NCI-H2227 (cell line): ENCODE measurements at regions not wholly inside any gene's neighbourhood (a gene's known extent, or its start where the extent isn't known, plus 50 kb on each side); places are given as distances from the start of the nearest gene placed in this dataset.
"Not testable (repeated sequence)": the region's sequence is repeated elsewhere in the genome, so short reads cannot be mapped to it uniquely, and the experiment has no call there.

ENCODE experiments used
- DNase-seq: peaks from one replicate; lab custom pipeline; 2025; ENCODE audit not compliant: unreplicated experiment; lab: John Stamatoyannopoulos, UW

GRCh38 chr12:65673156-65673690 lies 151.1 kb upstream of the HMGA2 start:
- no peak for DNase-seq

DNA sequence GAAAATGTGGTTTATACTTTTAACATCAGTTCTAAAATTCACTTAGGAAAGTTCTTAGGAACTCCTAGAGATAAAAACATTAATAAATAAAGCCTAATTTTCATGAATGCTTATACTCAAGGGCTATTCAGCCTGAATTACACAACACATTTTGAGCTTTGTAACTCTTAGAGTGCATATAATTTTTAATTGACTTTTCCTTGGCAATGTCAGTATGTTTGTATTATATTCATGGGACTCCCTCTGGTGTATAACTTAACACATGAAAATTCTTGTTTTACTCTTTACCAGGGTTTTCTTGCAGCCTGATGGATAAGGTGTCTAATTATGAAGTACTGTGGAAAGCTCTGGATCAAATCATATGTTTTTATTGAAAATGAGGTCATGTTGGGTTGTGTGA lies 150.6 kb upstream of the HMGA2 start:
- no peak for DNase-seq

DNA sequence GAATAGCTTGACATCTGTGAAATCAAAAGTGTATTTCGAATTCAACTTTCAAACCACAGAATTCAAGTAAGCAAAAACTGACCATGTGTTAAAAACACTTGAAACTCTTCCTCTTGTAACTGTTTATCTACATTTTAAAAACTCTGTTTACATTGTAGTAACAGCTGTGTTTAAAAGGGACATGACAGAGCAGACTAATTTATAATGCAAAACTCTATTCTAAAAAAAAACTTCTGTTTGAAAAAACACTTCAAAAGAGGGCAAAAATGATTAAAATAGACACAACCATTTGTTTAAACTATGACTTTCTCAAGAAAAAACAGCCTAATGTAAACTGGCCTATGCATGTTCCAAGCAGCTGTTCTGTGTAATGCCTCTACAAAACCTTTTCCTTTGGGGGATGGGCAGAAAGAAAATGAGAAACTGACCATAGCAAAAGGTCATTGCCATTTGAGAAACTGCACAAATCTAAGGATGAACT lies 149.1 kb upstream of the HMGA2 start:
- no peak for DNase-seq

GRCh38 chr12:65678172-65678571 lies 146.1 kb upstream of the HMGA2 start:
- DNase-seq: not testable (repeated sequence)

GRCh38 chr12:65681226-65681625 lies 143.1 kb upstream of the HMGA2 start:
- no peak for DNase-seq

DNA sequence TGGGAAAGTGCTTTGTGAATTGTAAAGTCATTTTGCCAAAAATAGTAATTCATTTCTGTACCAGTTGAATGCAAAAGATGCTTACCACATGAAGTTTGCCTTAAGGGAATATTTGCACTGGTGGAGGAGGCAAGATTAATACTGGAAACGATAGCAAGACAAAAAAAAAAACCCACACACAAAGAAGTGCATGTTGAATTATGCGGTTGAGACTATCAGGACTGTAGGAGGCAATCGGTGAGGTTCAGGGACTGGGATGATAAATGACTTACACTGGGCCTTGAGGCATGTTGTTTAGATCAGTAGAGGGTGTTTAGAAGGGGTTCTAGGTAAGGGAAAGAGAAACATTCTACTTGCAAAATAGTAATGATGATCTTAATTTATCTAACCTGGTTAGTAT lies 142.2 kb upstream of the HMGA2 start:
- DNase-seq: no peak

DNA sequence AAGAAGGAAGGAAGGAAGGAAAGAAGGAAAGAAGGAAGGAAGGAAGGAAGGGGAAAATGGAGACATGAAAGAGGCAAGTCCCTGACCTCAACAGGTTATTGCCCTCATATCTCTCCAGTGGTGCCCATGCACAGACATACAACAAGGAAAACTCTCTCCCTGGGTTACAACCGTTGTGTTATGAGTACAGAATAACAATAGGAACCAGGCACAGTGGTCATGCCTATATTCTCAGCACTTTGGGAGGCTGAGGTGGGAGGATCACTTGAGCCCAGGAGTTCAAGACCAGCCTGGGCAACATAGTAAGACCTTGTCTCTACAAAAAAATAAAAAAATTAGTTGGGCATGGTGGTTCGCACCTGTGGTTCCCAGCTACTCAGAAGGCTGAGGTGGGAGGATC lies 139.4 kb upstream of the HMGA2 start:
- DNase-seq: no peak

DNA sequence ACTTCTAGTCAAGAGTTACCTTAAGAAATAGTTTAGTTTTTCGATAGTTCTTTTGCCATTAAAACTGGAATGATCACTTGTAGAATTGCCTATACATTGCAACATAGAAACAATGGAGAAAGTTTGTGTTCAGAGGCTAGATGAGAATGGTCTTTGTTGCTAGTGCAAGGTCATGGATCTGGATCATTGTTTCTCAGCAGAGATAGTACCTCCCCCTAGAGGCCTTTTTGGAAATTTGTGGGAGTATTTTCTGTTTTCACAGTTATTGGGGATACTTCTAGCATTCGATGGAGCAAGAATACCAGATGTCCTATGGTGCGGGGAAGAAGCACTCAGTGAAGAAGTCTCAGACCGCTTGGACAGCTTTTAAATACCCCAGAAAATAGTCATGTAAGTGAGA lies 138.8 kb upstream of the HMGA2 start:
- no peak for DNase-seq

GRCh38 chr12:65689508-65689907 lies 134.8 kb upstream of the HMGA2 start:
- no peak for DNase-seq

DNA sequence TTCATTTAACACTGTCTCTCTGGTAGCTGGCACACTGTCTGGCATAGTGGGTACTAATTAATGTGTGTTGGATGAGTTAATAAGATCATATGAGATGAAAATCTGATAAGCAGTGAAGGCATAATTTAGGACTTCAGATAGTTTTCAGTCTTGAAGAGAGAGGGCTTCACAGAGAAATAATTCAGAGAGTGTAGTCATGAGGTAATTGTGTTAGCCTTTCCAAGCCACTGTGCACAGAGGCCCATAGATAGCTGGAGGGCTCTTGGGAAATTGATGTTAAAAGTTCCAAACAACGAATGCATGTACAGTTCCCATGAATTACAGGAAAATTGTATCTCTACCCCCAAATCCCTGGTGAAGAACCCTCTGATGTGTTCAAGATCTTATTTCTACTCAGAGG lies 133.8 kb upstream of the HMGA2 start:
- no peak for DNase-seq

DNA sequence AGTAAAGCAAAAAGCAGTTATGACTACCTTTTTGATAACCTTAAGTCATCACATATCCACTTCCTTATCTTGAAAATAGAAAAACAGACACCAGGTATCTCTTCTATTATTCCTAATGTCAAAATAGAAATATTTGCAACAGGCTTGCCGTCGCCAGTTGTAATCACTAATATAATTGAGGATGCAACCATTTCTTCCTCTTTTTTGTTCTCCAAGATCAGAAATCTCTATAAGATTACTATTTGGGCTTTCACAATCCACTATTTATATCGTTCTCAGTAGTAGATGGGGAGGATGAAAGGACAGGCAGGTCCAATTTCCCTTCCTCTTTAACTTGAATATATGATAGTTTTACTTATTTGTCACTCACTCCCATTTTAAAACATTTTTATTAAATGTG lies 130.2 kb upstream of the HMGA2 start:
- DNase-seq: no peak

DNA sequence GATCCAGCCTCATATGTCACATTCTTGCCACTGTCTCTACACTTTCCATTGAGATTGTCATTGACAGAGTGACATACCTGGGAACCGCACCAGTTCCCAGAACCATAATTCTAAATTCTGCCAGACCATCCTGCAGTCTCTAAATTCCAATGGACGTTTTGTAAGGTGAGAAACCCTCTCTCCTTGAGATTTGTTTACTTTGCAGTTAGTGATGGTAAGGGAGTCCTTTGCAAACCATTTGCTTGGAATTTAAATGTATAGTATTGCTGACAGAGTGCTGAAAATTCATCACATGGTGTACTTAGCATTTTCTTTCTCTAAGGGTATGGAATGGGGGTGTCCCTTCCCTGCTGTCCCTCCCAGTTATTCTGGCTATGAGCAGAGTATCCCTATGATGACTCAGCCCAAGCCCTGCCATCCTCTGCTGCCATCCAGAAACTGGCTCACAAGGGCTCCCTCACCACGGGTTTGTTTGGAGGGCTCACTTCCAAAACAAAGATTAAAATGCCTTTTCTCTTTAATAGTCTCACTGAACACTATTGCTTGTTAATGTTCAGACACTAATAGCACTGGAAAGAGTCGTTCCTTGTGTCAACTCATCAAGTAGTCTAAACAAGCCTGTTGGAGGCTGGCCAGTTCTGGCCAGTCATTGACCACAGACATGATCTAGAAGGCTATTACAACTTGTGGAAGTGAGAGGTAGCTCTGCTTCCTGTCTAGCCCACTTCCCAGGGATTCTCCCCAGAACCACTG lies 129.0 kb upstream of the HMGA2 start:
- no peak for DNase-seq

GRCh38 chr12:65696227-65696626 lies 128.1 kb upstream of the HMGA2 start:
- DNase-seq: no peak

- DNase-seq: no peak
Observed at GRCh38 chr12:65699251-65699650, 125.0 kb upstream of the HMGA2 start.

- no peak for DNase-seq
Observed at GRCh38 chr12:65703176-65703575, 121.1 kb upstream of the HMGA2 start.

DNA sequence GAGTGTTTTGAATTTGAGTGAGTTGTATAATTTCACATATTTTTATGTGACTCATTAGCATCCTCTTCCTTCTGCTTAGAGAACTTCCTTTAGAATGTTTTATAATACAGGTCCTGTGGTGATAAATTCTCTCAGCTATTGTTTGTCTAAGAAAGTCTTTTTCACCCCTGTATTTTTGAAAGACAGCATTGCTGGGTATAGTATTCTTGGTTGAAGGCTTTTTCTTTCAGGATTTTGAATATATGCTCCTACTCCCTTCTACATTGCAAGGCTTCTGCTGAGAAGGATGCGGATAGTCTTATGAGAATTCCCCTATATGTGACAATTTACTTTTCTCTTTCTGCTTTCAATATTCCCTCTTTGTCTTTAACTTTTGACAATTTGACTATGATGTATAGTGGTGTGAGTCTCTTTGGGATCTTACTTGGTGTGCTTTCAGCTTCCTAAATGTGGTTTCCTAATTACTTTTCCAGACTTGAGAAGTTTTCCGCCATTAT lies 118.9 kb upstream of the HMGA2 start:
- DNase-seq: no peak

- no peak for DNase-seq
Observed at GRCh38 chr12:65707051-65707450, 117.2 kb upstream of the HMGA2 start.

GRCh38 chr12:65712260-65713004 lies 111.9 kb upstream of the HMGA2 start:
- DNase-seq: no peak

- no peak for DNase-seq
Observed at GRCh38 chr12:65715961-65716360, 108.3 kb upstream of the HMGA2 start.

GRCh38 chr12:65720136-65721130 lies 103.8 kb upstream of the HMGA2 start:
- no peak for DNase-seq
